Parathyroid adenoma (tissue), 2 donors: ENCODE measurements at regions not wholly inside any gene's neighbourhood (a gene's known extent, or its start where the extent isn't known, plus 50 kb on each side); places are given as distances from the start of the nearest gene placed in this dataset.

Experiments used
- H2AFZ ChIP-seq: fragments of 300-600 bp; sonication (generic); one replicate; pipeline ENCODE4 v1.7.0; 2017; ENCODE audit warnings: antibody characterized with exemption, mild to moderate bottlenecking
- H3K27ac ChIP-seq: fragments of 300-600 bp; sonication (generic); one replicate; pipeline ENCODE4 v1.7.0; 2017
- H3K27me3 ChIP-seq: fragments of 300-600 bp; sonication (generic); one replicate; pipeline ENCODE4 v1.7.0; 2017; ENCODE audit warnings: low read length; ENCODE audit not compliant: control insufficient read depth, insufficient read depth
- H3K36me3 ChIP-seq: fragments of 300-600 bp; sonication (generic); one replicate; pipeline ENCODE4 v1.7.0; 2017; ENCODE audit warnings: low read length; ENCODE audit not compliant: control insufficient read depth, insufficient read depth
- H3K4me1 ChIP-seq: fragments of 300-600 bp; sonication (generic); one replicate; pipeline ENCODE4 v1.7.0; 2017; ENCODE audit warnings: control low read depth
- H3K4me2 ChIP-seq: fragments of 300-600 bp; sonication (generic); one replicate; pipeline ENCODE4 v1.7.0; 2017; ENCODE audit warnings: low read length
- H3K4me3 ChIP-seq: fragments of 300-600 bp; sonication (generic); one replicate; pipeline ENCODE4 v1.7.0; 2017; ENCODE audit warnings: low read depth, low read length
- H3K79me2 ChIP-seq: fragments of 300-600 bp; sonication (generic); one replicate; pipeline ENCODE4 v1.7.0; 2017; ENCODE audit warnings: control low read depth
- H3K9ac ChIP-seq: fragments of 300-600 bp; sonication (generic); one replicate; pipeline ENCODE4 v1.7.0; 2017; ENCODE audit warnings: mild to moderate bottlenecking
- H3K9me3 ChIP-seq: fragments of 300-600 bp; sonication (generic); one replicate; pipeline ENCODE4 v1.7.0; 2017; ENCODE audit warnings: low read length; ENCODE audit not compliant: control insufficient read depth
- CTCF ChIP-seq: fragments of 300-600 bp; sonication (generic); IDR thresholded peaks from one replicate; pipeline ENCODE4 v1.7.0; 2017; ENCODE audit warnings: antibody characterized with exemption, mild to moderate bottlenecking
- donor health status: primary hyperparathyroidism.

- no peak overlapping the region for H2AFZ ChIP-seq
- H3K27ac ChIP-seq, result no peak overlapping the region
- H3K4me3 ChIP-seq, result no peak overlapping the region
- H3K36me3 ChIP-seq, result no peaks in the 10 kb centered on the region
- H3K4me1 ChIP-seq, result no peaks in the 10 kb centered on the region
- TF ChIP-seq CTCF, result no peak
- H3K9me3 ChIP-seq, result no peaks in the 10 kb centered on the region
- H3K79me2 ChIP-seq, result no peaks in the 10 kb centered on the region
- no peaks in the 10 kb centered on the region for H3K27me3 ChIP-seq
- H3K4me2 ChIP-seq, result no peak overlapping the region
- no peak overlapping the region for H3K9ac ChIP-seq
Measured at GRCh38 chr6:47118611-47119010, 76.5 kb upstream of the ADGRF1 start.

- no peak for TF ChIP-seq CTCF
- H3K27me3 ChIP-seq, result no peaks in the 10 kb centered on the region
- no peaks in the 10 kb centered on the region for H3K9me3 ChIP-seq
- no peak overlapping the region for H2AFZ ChIP-seq
- H3K27ac ChIP-seq, result no peak overlapping the region
- H3K4me1 ChIP-seq, result no peaks in the 10 kb centered on the region
- H3K4me2 ChIP-seq, result no peak overlapping the region
- H3K9ac ChIP-seq, result no peak overlapping the region
- no peaks in the 10 kb centered on the region for H3K36me3 ChIP-seq
- no peaks in the 10 kb centered on the region for H3K79me2 ChIP-seq
- H3K4me3 ChIP-seq, result no peak overlapping the region
Measured at GRCh38 chr6:47117314-47117713, 75.2 kb upstream of the ADGRF1 start.

GRCh38 chr6:47116606-47117005 is 74.5 kb upstream of the ADGRF1 start:
- H3K4me2 ChIP-seq, result no peak overlapping the region
- H3K9me3 ChIP-seq, result no peaks in the 10 kb centered on the region
- no peak overlapping the region for H3K4me3 ChIP-seq
- H3K27ac ChIP-seq, result no peak overlapping the region
- no peaks in the 10 kb centered on the region for H3K79me2 ChIP-seq
- H3K36me3 ChIP-seq, result no peaks in the 10 kb centered on the region
- H3K27me3 ChIP-seq, result no peaks in the 10 kb centered on the region
- no peaks in the 10 kb centered on the region for H3K4me1 ChIP-seq
- H3K9ac ChIP-seq, result no peak overlapping the region
- TF ChIP-seq CTCF, result no peak
- no peak overlapping the region for H2AFZ ChIP-seq

- no peak overlapping the region for H3K9ac ChIP-seq
- TF ChIP-seq CTCF, result no peak
- no peaks in the 10 kb centered on the region for H3K4me1 ChIP-seq
- H3K79me2 ChIP-seq, result no peaks in the 10 kb centered on the region
- H3K27ac ChIP-seq, result no peak overlapping the region
- H3K27me3 ChIP-seq, result no peaks in the 10 kb centered on the region
- no peak overlapping the region for H3K4me3 ChIP-seq
- H3K9me3 ChIP-seq, result no peaks in the 10 kb centered on the region
- H3K4me2 ChIP-seq, result no peak overlapping the region
- H2AFZ ChIP-seq, result no peak overlapping the region
- no peaks in the 10 kb centered on the region for H3K36me3 ChIP-seq
Measured at GRCh38 chr6:47116086-47116485, 74.0 kb upstream of the ADGRF1 start.

- no peak overlapping the region for H2AFZ ChIP-seq
- no peak overlapping the region for H3K27ac ChIP-seq
- no peak for TF ChIP-seq CTCF
Measured at GRCh38 chr6:47114460-47114859, 72.3 kb upstream of the ADGRF1 start.

More at GRCh38 chr6:47114460-47114859, 72.3 kb upstream of the ADGRF1 start:
- H3K4me1 ChIP-seq, result no peaks in the 10 kb centered on the region
- H3K27me3 ChIP-seq, result no peaks in the 10 kb centered on the region
- H3K4me2 ChIP-seq, result no peak overlapping the region
- no peaks in the 10 kb centered on the region for H3K9me3 ChIP-seq
- no peak overlapping the region for H3K9ac ChIP-seq
- no peak overlapping the region for H3K4me3 ChIP-seq
- H3K36me3 ChIP-seq, result no peaks in the 10 kb centered on the region
- no peaks in the 10 kb centered on the region for H3K79me2 ChIP-seq
